ENCODE measurements at regions not wholly inside any gene's neighbourhood (a gene's known extent, or its start where the extent isn't known, plus 50 kb on each side); places are given as distances from the start of the nearest gene placed in this dataset.

GRCh38 chr1:114262337-114262736 is 108.7 kb upstream of the SYT6 start:
- no peak for TF ChIP-seq POLR2A (IDR thresholded peaks at IDR 0.05)
- no peak for TF ChIP-seq CTCF (IDR thresholded peaks at IDR 0.05)
- Histone ChIP-seq H3K9me3 (replicated peaks in 1 of 3) (no peaks in the 10 kb centered on the region), H3K4me1 (replicated peaks in 1 of 2) (no peaks in the 10 kb centered on the region), H3K4me3 (no peak overlapping the region), H3K27ac (no peak overlapping the region), H3K36me3 (replicated peaks in 1 of 2) (no peaks in the 10 kb centered on the region), H3K27me3 (peaks cover 8% of the 10 kb centered on the region)
- intact Hi-C loops (cut with DNase I): no loop called here
- no peak for DNase-seq
- WGBS, 4 donors: 68 to 81% (median 73%) methylated on average over 2 of the region's 2 CpGs

GRCh38 chr1:114260805-114261484 is 107.3 kb upstream of the SYT6 start:
- Histone ChIP-seq H3K36me3 (replicated peaks in 1 of 2) (no peaks in the 10 kb centered on the region), H3K4me1 (replicated peaks in 1 of 2) (no peaks in the 10 kb centered on the region), H3K27me3 (peaks cover 8% of the 10 kb centered on the region), H3K27ac (no peak overlapping the region), H3K9me3 (replicated peaks in 1 of 3) (no peaks in the 10 kb centered on the region), H3K4me3 (no peak overlapping the region)
- intact Hi-C loops (cut with DNase I): no loop called here
- no peak for TF ChIP-seq POLR2A (IDR thresholded peaks at IDR 0.05)
- no peak for TF ChIP-seq CTCF (IDR thresholded peaks at IDR 0.05)
- 56 to 64% (median 60%) methylated on average over 6 of the region's 6 CpGs for WGBS, 4 donors
- no peak for DNase-seq

GRCh38 chr1:114259511-114260160 is 106.0 kb upstream of the SYT6 start:
- Histone ChIP-seq H3K4me3 (no peak overlapping the region), H3K27ac (no peak overlapping the region), H3K27me3 (peaks cover 8% of the 10 kb centered on the region), H3K36me3 (replicated peaks in 1 of 2) (no peaks in the 10 kb centered on the region), H3K9me3 (replicated peaks in 1 of 3) (no peaks in the 10 kb centered on the region), H3K4me1 (replicated peaks in 1 of 2) (no peaks in the 10 kb centered on the region)
- TF ChIP-seq POLR2A (IDR thresholded peaks at IDR 0.05) (no peak), CTCF (IDR thresholded peaks at IDR 0.05) (no peak)
- no peak for DNase-seq
- 63 to 75% (median 70%) methylated on average over 2 of the region's 2 CpGs for WGBS, 4 donors
- intact Hi-C loops (cut with DNase I): no loop called here

- 80 to 87% (median 85%) methylated on average over 4 of the region's 4 CpGs for WGBS, 4 donors
- DNase-seq: no peak
- Histone ChIP-seq H3K36me3 (replicated peaks in 1 of 2) (no peaks in the 10 kb centered on the region), H3K27me3 (peaks cover 8% of the 10 kb centered on the region), H3K4me3 (no peak overlapping the region), H3K27ac (no peak overlapping the region), H3K9me3 (replicated peaks in 1 of 3) (no peaks in the 10 kb centered on the region), H3K4me1 (replicated peaks in 1 of 2) (no peaks in the 10 kb centered on the region)
- TF ChIP-seq POLR2A (IDR thresholded peaks at IDR 0.05) (no peak), CTCF (IDR thresholded peaks at IDR 0.05) (no peak)
- intact Hi-C loops (cut with DNase I): no loop called here
These were observed 105.0 kb upstream of the SYT6 start for GRCh38 chr1:114258633-114259032.

Measured in adrenal gland (tissue), 9 donors.